CD4-positive, alpha-beta T cell treated with Interleukin-4 for 1 hour (primary cell): ENCODE measurements at regions not wholly inside any gene's neighbourhood (a gene's known extent, or its start where the extent isn't known, plus 50 kb on each side); places are given as distances from the start of the nearest gene placed in this dataset.
"Not testable (repeated sequence)": the region's sequence is repeated elsewhere in the genome, so short reads cannot be mapped to it uniquely, and the experiment has no call there.

Source experiments
- DNase-seq, 2 donors: peaks; one replicate each; pipeline ENCODE4 v3.0.0-alpha.2; 2020 to 2022

GRCh38 chr10:33034931-33035330, 76.9 kb upstream of the ITGB1 start:
- DNase-seq, result no peak

- DNase-seq, result no peak
Observed at GRCh38 chr10:33032654-33033151, 74.7 kb upstream of the ITGB1 start.

DNA sequence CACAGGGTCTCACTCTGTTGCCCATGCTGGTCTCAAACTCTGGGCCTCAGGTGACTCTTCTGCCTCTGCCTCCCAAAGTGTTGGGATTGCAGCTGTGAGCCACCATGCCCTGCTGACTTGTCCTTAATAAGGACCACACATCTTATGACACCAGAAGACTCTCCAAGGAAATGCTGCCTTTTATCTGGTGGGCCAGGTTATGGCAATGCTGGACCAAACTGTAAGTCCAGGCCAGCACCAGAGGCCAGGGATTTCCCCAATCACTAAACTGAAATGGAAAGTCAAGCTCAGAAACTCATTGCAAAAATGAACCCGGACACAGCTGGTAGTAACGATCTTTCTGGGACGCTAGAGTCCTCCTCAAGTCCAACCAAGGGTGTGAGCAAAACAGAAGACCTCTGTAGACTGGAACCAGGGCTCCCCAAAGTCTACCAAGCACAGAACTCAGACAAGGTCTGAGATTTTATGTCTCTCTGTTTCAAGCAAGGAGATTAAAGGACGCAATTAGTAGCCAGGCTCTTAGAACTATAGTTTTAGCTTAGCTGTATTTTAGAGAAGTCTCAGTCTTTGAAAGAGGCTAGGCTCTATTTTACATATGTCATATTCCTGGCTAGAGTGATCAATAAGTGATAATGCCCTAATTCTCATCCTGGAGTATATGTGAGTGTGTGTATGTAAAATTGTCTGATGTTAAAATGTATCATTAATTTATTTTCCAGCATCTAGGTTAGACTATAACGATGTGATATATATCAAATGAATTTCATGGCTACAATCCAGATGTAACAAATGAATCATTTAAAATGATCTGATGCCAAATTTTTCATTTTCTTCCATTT, 74.0 kb upstream of the ITGB1 start:
- no peak for DNase-seq

DNA sequence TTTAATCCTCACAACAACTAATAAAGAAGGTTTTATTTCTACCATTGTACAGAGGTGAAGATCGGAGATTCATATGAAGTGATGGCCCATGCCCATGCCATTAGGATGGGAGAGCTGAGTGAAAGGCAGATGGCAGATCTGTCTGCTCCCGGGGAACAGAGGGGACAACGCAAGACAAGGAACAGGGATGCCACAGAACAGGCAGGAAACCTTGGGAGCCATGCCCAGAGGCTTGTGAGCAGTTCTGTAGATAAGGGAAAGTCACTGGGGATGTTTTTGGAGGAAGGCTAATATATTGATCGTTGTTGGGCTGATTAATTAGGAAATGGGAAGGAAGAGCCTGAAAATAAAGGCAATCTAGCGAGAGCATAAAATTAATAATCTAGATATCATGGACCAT, 73.1 kb upstream of the ITGB1 start:
- DNase-seq, result no peak

GRCh38 chr10:33028515-33028914, 70.5 kb upstream of the ITGB1 start:
- peak in 1 of 2 donors; percentile 62 for DNase-seq

- DNase-seq, result no peak
Observed at GRCh38 chr10:33027088-33027487, 69.1 kb upstream of the ITGB1 start.

- DNase-seq, result no peak
Observed at GRCh38 chr10:33026422-33026821, 68.4 kb upstream of the ITGB1 start.

DNA sequence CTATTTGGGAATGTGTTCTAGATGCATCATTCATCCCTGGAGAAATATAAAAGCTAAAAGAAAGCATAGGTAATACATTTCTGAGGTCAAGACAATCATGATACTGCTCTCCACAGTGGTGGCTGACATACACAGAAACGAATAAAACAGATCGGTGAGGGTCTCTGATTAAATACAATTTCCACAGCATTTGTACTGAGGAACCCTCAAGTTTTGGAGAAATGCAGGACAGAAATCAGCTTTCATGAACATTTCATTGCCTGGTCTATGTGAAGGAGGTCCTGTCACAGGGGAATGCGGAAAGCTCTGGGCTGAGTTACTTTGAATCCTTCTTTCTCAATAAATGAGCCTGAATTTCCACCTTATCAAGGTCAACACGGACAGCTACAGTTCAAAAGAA, 67.9 kb upstream of the ITGB1 start:
- no peak for DNase-seq

DNA sequence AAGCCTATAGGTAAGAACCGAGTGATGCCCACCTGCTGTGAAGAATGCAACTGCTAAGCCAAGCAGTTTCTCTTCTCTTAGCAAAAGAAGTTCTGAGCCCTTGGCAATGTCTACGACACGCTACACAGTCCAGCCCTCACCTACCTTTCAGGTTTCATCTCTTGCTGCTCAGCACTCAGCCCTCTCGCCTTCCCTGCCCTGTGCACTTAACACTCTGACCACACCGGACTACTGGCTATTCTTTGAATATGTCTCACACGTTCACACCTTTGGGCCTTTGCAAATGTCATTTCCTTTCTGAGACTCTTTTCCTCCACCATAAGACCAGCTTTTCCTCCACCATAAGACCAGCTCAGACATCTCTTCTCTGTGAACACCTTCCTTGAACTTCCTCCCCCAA, 67.0 kb upstream of the ITGB1 start:
- peak in 1 of 2 donors; percentile 20 for DNase-seq

GRCh38 chr10:33022691-33023090, 64.7 kb upstream of the ITGB1 start:
- DNase-seq, result no peak

GRCh38 chr10:33022090-33022489, 64.1 kb upstream of the ITGB1 start:
- DNase-seq, result no peak

DNA sequence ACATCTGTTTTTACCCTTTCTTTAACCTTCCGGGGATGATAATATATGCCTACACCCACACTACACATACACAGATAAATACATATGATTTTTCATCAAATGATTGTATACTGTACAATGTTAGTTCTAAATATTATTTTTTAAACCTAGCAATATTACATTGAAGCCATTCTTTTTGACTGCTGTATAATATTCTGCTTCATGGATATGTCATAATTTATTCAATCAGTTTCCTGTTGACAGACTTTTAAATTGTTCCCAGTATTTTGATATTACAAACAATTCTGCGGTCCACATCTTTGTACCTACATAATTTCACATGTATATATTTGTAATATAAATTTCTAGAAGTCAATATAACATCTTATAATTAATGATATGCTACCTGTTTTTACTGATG, 59.0 kb upstream of the ITGB1 start:
- no peak for DNase-seq

DNA sequence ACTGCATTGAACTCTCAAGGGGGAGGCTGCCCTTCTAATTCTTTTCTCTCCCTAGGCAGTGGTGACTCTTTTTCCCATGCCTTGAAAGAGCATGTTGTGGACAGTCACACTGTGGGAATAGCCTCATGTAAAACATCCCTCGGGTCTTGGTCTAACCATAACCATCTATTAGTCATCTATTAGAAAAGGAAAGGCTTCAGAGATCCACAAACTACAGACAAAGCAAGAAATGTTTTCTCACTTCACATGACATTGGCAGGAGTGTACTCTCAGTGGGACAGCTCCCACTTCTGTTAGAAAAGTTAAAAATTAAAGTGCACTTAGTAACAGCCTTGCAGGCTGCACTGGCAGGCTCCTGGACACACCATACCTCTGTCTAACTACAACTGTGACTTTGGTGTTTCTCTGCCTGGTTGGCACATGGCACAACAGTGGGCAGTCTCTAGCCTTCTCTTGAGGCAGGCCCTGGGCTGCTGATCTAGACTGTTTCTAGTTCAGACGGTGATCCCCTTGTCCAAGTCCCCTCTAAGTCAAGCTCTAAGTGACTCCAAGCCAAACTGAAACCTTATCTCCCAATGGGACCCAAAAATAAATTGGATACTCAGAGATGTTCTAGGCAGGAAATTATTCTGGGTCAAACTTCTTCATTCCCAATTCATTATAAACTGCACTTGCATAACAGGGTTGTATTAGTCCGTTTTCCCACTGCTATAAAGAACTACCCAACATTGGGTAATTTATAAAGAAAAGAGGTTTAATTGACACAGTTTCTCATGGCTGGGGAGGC, 57.9 kb upstream of the ITGB1 start:
- DNase-seq, result no peak

DNA sequence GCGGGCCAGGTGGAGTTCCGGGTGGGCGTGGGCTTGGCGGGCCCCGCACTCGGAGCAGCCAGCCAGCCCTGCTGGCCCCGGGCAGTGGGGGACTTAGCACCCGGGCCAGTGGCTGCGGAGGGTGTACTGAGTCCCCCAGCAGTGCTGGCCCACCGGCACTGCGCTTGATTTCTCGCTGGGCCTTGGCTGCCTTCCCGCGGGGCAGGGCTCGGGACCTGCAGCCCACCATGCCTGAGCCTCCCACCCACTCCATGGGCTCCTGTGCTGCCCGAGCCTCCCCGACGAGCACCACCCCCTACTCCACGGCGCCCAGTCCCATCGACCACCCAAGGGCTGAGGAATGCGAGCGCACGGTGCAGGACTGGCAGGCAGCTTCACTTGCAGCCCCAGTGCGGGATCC, 55.3 kb upstream of the ITGB1 start:
- DNase-seq, result not testable (repeated sequence)

- no peak for DNase-seq
Observed at GRCh38 chr10:33012306-33012705, 54.3 kb upstream of the ITGB1 start.

GRCh38 chr10:33010132-33011037, 52.4 kb upstream of the ITGB1 start:
- peak; percentile 25 to 69 for DNase-seq

GRCh38 chr10:33009244-33010131, 51.5 kb upstream of the ITGB1 start:
- DNase-seq, result no peak

- peak; percentile 57 to 78 for DNase-seq
Observed at GRCh38 chr10:33008499-33009243, 50.6 kb upstream of the ITGB1 start.

GRCh38 chr10:33007731-33008381, 49.8 kb upstream of the ITGB1 start:
- DNase-seq, result not testable (repeated sequence)
